NOMO-1 treated with DMSO at 0.1 percent for 48 hours (cell line): ENCODE measurements at regions not wholly inside any gene's neighbourhood (a gene's known extent, or its start where the extent isn't known, plus 50 kb on each side); places are given as distances from the start of the nearest gene placed in this dataset.
"Not testable (repeated sequence)": the region's sequence is repeated elsewhere in the genome, so short reads cannot be mapped to it uniquely, and the experiment has no call there.

ENCODE experiments used
- DNase-seq: peaks from one replicate; lab custom pipeline; 2025; ENCODE audit not compliant: unreplicated experiment; lab: John Stamatoyannopoulos, UW

- DNase-seq: no peak
Observed at GRCh38 chr11:38924644-38925043, 2326.6 kb upstream of the RAG2 start.

DNA sequence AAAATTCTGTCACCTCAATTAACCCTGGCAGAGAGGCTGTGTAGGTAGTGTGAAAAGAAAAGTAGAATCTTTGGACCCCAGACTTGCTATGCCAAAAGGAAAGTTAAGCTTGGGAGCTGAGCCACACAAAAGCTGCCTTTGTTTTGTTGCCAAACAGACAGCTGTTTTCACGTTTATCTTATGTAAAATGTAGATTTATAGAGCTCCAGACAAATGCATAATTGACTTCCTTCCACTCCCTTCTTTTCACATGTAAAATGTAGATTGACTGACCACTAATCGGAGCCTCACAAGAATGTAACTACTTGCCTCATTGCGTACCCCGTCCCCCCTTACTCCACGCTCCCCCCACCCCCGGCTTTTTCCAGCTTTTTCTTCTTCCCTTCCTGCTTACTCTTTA is 2302.2 kb upstream of the RAG2 start:
- DNase-seq: no peak

DNA sequence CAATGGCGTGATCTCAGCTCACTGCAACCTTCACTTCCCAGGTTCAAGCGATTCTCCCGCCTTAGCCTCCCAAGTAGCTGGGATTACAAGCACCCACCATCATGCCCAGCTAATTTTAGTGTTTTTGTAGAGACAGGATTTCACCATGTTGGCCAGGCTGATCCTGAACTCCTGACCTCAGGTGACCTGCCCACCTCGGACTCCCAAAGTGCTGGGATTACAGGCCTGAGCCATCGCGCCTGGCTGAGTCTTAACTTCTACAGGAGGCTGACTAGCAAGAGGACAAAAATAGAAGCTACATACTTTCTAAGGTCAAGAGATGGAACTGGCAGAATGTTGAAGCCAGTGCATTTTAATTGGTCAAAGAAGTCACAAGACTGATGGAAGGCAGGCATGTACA is 2296.2 kb upstream of the RAG2 start:
- not testable (repeated sequence) for DNase-seq

- no peak for DNase-seq
Observed at GRCh38 chr11:38884145-38884865, 2286.3 kb upstream of the RAG2 start.

DNA sequence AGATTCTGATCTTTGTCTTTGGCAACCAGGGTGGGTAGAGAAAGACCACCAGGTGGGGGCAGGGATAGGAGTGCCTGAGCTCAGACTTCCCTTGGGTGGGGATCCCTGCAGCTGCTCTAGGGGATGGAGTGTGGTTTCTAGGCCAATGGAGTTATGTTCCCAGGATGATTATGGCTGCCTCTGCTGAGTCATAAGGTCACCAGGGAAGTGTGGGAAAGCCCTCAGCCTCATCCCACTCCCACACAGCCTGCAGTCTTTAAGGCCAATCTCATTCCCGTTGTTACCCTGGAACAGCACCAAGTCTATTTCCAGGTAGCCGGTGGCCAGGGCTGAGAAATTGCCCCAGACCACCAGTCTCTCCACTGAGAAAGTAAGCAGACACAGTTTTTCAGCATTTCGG is 2269.3 kb upstream of the RAG2 start:
- no peak for DNase-seq

GRCh38 chr11:38865922-38866321 is 2267.9 kb upstream of the RAG2 start:
- no peak for DNase-seq

DNA sequence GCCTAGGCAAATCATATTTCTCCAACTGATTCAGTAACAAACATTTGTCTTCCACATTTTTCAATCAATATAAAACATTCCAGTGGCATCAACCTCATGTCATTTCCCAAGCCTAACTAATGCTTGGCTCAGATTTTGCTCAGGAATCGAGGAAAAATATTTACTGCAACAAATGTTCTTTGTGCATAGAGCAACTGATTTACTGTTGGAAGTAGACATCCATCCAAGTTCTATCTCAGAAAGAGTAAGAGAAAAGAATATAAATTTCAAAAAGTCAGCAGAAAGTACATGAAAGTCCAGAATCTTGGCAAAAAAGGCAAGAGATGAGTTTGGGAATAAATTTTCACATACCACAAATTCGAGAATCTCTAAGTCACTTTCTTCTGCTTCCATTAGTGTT is 2245.0 kb upstream of the RAG2 start:
- no peak for DNase-seq

GRCh38 chr11:38839071-38839470 is 2241.0 kb upstream of the RAG2 start:
- DNase-seq: no peak

- no peak for DNase-seq
Observed at GRCh38 chr11:38835966-38836365, 2237.9 kb upstream of the RAG2 start.

DNA sequence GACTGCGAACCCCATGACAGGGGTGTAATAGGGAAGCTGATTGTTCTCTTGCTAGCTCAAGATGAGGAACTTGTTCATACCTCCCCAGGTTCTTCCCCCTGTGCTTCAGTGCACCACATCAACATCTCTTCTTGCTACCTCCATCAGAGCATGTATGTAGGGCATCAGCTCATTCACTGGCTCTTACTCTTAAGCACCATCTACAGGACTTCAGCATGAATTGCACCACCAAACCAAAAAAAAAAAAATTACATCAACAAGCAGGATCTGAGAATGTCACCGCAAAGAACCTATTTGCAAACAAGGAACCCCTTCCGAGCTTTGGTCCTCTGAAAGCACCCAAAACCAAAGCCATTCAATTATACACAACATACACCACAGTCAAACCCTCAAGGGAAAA is 2226.5 kb upstream of the RAG2 start:
- DNase-seq: no peak

DNA sequence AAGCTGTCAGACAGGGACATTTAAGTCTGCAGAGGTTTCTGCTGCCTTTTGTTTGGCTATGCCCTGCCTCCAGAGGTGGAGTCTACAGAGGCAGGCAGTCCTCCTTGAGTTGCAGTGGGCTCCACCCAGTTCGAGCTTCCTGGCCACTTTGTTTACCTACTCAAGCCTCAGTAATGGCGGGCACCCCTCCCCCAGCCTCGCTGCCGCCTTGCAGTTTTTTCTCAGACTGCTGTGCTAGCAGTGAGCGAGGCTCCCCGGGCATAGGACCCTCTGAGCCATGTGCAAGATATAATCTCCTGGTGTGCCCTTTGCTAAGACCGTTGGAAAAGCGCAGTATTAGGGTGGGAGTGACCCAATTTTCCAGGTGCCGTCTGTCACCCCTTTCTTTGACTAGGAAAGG is 2223.8 kb upstream of the RAG2 start:
- DNase-seq: not testable (repeated sequence)

DNA sequence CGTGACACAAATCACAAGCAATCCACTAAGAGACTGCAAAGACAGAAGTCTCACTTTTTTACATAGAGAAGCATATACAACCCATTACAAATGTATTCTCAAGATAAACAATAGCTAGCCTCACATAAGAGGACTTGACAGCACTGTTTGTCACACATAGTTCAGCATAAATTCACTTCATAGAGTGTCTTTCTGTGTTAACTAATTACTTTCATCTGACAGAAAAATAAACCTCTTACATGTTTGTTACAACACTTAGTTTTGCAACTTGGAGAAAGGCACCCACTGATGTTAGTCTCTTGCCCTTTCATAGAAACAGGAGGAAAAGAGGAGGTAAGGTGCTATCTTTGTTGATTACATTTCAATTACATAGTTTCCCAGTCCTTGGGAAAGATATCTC is 2221.9 kb upstream of the RAG2 start:
- no peak for DNase-seq

DNA sequence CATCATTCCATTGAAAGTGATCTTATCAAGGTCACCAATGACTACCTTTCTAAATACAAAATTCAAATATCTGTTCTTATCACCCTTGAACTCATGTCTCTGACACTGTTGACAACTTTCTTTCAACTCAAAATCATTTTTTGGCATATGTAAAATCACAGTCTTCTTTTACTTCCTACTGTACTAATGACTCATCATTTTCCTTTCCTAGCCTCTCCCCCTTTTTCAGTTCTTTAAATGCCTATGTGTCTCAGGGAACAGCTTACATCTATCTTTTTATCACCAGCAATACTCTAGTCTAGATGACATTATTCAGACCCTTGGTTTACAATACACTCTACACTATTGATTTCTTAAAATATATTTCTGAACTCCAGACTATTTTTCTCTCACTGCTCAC is 2220.7 kb upstream of the RAG2 start:
- no peak for DNase-seq

DNA sequence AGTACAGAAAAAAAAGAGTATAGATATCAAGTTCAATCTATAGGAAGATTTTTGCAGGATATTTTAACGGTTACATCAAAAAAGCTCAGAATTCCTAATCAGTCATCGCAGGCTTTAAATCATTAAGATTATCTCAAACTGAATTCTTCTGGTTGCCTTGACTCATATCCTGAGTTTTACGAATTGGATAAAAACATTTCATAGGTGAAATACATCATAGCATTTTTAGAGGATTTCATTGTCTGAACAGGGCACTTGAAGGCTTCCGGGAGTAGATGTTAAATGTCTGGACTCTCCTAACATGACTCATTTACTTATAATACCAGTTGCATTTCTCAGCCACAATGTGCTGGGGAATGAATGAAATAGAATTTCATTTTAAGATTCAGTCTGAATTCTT is 2216.6 kb upstream of the RAG2 start:
- DNase-seq: no peak

GRCh38 chr11:38809521-38809920 is 2211.5 kb upstream of the RAG2 start:
- no peak for DNase-seq

GRCh38 chr11:38796281-38796680 is 2198.2 kb upstream of the RAG2 start:
- no peak for DNase-seq

- DNase-seq: no peak
Observed at GRCh38 chr11:38795027-38795426, 2197.0 kb upstream of the RAG2 start.

DNA sequence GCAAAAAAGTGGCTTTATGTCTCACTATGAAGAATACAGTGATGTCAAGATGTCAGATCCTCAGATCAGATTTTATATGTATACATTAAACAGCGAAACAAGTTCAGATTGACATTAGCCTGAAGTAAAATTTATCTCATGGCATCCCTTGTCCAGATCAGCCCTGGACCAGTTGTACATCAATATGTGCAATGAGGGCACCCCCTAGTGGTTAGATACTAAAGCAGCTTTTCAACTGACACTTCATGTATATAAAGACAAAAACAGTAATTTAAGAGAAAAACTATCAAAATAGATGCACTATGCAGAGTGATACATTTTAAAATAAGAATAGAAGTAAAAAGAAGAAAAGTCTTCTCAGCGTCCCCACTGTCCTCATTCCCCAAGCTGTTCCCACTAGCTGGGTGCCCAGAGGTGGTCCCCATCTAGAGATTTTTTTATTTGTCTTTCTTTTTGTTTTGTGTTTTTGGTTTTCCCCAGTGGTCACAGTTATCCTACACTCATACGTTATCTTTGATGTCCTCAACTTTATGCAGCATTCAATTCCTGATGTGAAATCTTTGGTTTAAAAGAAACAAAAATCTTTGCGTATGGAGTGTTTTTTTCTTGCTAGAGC is 2193.4 kb upstream of the RAG2 start:
- DNase-seq: peak; percentile 36

DNA sequence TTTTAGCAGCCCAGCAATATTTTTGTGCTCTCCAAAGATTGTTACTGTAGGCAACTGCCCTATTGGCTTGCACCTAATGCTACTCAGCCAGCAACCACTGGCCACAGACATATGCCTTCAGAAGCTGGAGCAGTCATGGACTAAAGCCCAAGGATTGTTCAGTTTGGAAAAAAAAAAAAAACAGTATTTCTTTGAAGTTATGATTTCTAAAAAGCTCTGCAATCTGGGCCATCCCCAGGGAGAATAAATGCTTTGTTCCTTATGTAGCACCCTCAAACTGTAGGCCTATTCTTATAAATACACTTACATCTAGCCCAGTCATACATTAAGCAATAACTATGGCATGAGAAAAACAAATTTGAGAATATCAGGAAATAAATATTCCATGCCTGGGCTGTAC is 2190.5 kb upstream of the RAG2 start:
- no peak for DNase-seq

DNA sequence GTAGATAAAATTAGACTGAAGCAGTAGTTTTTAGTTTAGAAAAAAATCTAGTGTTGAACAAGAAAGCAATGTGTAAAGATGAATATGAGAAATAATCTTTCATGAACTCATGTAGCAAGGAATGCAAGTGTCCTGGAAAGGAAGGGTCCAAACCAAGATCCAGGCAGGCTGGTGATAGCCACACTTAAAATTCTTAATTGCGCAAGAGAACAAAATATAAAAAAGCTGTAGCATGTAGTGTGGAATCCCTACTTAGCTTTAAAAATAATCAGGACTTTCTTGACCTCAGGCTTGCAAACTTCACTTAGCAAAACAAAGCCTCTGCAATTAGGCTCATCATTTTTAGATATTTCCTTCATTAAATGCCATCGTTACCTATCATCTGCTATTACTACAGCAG is 2186.1 kb upstream of the RAG2 start:
- DNase-seq: no peak

- DNase-seq: no peak
Observed at GRCh38 chr11:38766796-38767195, 2168.8 kb upstream of the RAG2 start.

DNA sequence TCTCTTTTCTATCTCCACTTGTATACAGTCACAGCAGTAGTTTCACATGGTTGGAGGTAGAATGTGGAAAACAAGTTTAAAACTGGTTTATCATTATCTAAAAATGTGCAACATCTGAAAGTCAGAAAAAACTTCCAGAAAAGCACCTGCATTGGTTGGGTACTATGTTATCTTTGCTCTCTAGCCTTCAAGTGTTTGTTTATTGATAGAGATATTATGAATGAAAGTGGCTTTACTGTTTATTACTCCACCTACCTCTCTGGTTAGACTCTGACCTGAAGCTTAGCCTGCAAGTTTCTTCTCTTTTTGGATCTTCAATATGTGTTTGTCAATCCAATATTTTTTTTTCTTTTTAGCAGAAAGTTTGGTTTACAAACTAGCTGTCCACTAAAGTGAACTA is 2161.4 kb upstream of the RAG2 start:
- no peak for DNase-seq

DNA sequence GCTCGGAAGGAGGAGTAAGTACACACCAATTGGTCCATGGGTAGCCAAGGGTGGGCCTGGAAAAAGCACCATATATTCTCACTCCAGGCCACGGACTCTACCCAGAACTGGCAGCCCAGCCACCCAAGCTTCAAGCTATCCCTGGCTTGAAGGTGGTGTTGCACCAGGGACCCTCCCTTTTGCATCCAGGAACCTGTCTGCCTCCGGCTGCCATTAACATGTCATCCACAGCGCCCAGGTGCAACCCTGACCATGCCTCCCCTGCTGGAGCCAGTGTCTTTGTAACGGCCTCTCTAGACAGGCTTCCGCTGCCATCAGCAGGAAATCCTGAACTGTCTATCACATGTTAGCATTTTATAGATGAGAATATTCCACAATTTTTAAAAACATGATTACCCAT is 2158.5 kb upstream of the RAG2 start:
- no peak for DNase-seq
